GM23338 (cell line): ENCODE measurements at regions not wholly inside any gene's neighbourhood (a gene's known extent, or its start where the extent isn't known, plus 50 kb on each side); places are given as distances from the start of the nearest gene placed in this dataset.

Source experiments
- ATAC-seq: fragments of 200-7000 bp; cut with Tn5 transposase; 3 replicates; pipeline ENCODE4 v1.9.1; 2020
- DNase-seq: peaks from one replicate; pipeline ENCODE4 v3.0.0-alpha.2; 2015; ENCODE audit warnings: low spot score
- H2AFZ ChIP-seq: fragments of 200-600 bp; sonication (generic); 2 replicates; pipeline ENCODE4 v1.8.0; 2016; ENCODE audit warnings: antibody characterized with exemption, mild to moderate bottlenecking, moderate library complexity
- H3F3A ChIP-seq: fragments of 200-600 bp; sonication (generic); replicated peaks from 2 replicates; pipeline ENCODE4 v1.8.0; 2017; ENCODE audit warnings: antibody characterized with exemption, mixed run types, low read depth
- H3K27ac ChIP-seq: fragments of 200-600 bp; sonication (generic); 2 replicates; pipeline ENCODE4 v1.6.1; 2016; ENCODE audit warnings: low read depth
- H3K27me3 ChIP-seq: fragments of 200-600 bp; sonication (generic); 2 replicates; pipeline ENCODE4 v1.8.0; 2016; ENCODE audit warnings: mild to moderate bottlenecking, mixed run types, moderate library complexity; ENCODE audit not compliant: insufficient read depth
- H3K36me3 ChIP-seq: fragments of 200-600 bp; sonication (generic); 2 replicates; pipeline ENCODE4 v1.8.0; 2016; ENCODE audit warnings: mild to moderate bottlenecking; ENCODE audit not compliant: insufficient read depth
- H3K4me1 ChIP-seq: fragments of 200-600 bp; sonication (generic); 2 replicates; pipeline ENCODE4 v1.8.0; 2016; ENCODE audit warnings: mild to moderate bottlenecking, moderate library complexity; ENCODE audit not compliant: insufficient read depth
- H3K4me2 ChIP-seq: fragments of 200-600 bp; sonication (generic); 2 replicates; pipeline ENCODE4 v1.7.1; 2017; ENCODE audit warnings: mixed run types
- H3K4me3 ChIP-seq: fragments of 200-600 bp; sonication (generic); 2 replicates; pipeline ENCODE4 v1.6.1; 2016; ENCODE audit warnings: mixed run types
- H3K79me2 ChIP-seq: fragments of 200-600 bp; sonication (generic); replicated peaks from 2 replicates; pipeline ENCODE4 v1.8.0; 2017; ENCODE audit warnings: mild to moderate bottlenecking; ENCODE audit not compliant: insufficient read depth
- H3K9me2 ChIP-seq: fragments of 200-600 bp; sonication (generic); 2 replicates; pipeline ENCODE4 v1.8.0; 2017; ENCODE audit not compliant: insufficient read depth
- H4K20me1 ChIP-seq: fragments of 200-600 bp; sonication (generic); replicated peaks from 2 replicates; pipeline ENCODE4 v1.8.0; 2017; ENCODE audit warnings: mild to moderate bottlenecking; ENCODE audit not compliant: insufficient read depth
- H3K27ac Mint-ChIP-seq: 2 replicates; pipeline ENCODE4 v1.8.0; 2020; ENCODE audit warnings: inconsistent platforms, mild to moderate bottlenecking, moderate library complexity, mixed read lengths
- H3K27me3 Mint-ChIP-seq: 3 replicates; pipeline ENCODE4 v1.8.0; 2022; ENCODE audit warnings: low read depth, mild to moderate bottlenecking, moderate library complexity, mixed read lengths, inconsistent platforms; ENCODE audit not compliant: insufficient read depth, poor library complexity
- H3K36me3 Mint-ChIP-seq: 3 replicates; pipeline ENCODE4 v1.8.0; 2021; ENCODE audit warnings: low read depth, mild to moderate bottlenecking, inconsistent platforms, moderate library complexity, mixed read lengths
- H3K4me1 Mint-ChIP-seq: 3 replicates; pipeline ENCODE4 v1.8.0; 2020; ENCODE audit warnings: mild to moderate bottlenecking, inconsistent platforms, mixed read lengths
- H3K4me3 Mint-ChIP-seq: 3 replicates; pipeline ENCODE4 v1.8.0; 2021; ENCODE audit warnings: moderate library complexity, mild to moderate bottlenecking, inconsistent platforms, mixed read lengths
- H3K9me3 Mint-ChIP-seq: 3 replicates; pipeline ENCODE4 v1.8.0; 2020; ENCODE audit warnings: moderate library complexity, mild to moderate bottlenecking, inconsistent platforms, mixed read lengths
- CREB1 ChIP-seq: fragments of 250-450 bp; sonication (Bioruptor Pico); IDR thresholded peaks from 2 replicates; pipeline ENCODE4 v1.5.0; 2020; ENCODE audit warnings: low read depth, mild to moderate bottlenecking, moderate library complexity
- EZH2 ChIP-seq: fragments of 200-600 bp; sonication (generic); IDR thresholded peaks from one replicate; pipeline ENCODE4 v1.8.0; 2017; ENCODE audit warnings: antibody characterized with exemption, mild to moderate bottlenecking, low read depth; ENCODE audit not compliant: unreplicated experiment
- EZH2phosphoT487 ChIP-seq: fragments of 200-600 bp; sonication (generic); IDR thresholded peaks from one replicate; pipeline ENCODE4 v1.8.1; 2018; ENCODE audit warnings: antibody characterized with exemption; ENCODE audit not compliant: unreplicated experiment
- JUNB ChIP-seq: IDR thresholded peaks from one replicate; pipeline ENCODE4 v1.6.1; 2016; ENCODE audit warnings: antibody characterized with exemption; ENCODE audit not compliant: unreplicated experiment
- NANOG ChIP-seq: IDR thresholded peaks from 2 replicates; pipeline ENCODE4 v1.6.1; 2016; ENCODE audit warnings: antibody characterized with exemption, borderline replicate concordance
- POLR2AphosphoS5 ChIP-seq: IDR thresholded peaks from 2 replicates; pipeline ENCODE4 v1.6.1; 2016; ENCODE audit warnings: antibody characterized with exemption, low read depth
- STAT1 ChIP-seq: IDR thresholded peaks from one replicate; pipeline ENCODE4 v1.6.1; 2016; ENCODE audit warnings: antibody characterized with exemption; ENCODE audit not compliant: unreplicated experiment
- ZNF114 ChIP-seq: fragments of 250-450 bp; sonication (Bioruptor Pico); IDR thresholded peaks from 2 replicates; pipeline ENCODE4 v1.5.0; 2020; ENCODE audit warnings: mild to moderate bottlenecking, moderate library complexity
- ZNF331 ChIP-seq: fragments of 250-450 bp; sonication (Bioruptor Pico); IDR thresholded peaks from 2 replicates; pipeline ENCODE4 v1.5.0; 2020; ENCODE audit warnings: low read depth, mild to moderate bottlenecking, moderate library complexity
- TF ChIP-seq, protein P1 (sequence below), 2 experiments: fragments of 200-600 bp in 1 of 2; sonication (generic) in 1 of 2; conservative IDR thresholded peaks; 2 replicates each; pipeline versions ENCODE4 v1.5.1 to v1.6.1; 2016 to 2017; ENCODE audit warnings: antibody characterized with exemption in 2 of 2, low read depth in 2 of 2, mild to moderate bottlenecking in 2 of 2, moderate library complexity in 1 of 2
- TF ChIP-seq, protein P2 (sequence below): IDR thresholded peaks from one replicate; pipeline ENCODE4 v1.6.1; 2018; ENCODE audit warnings: antibody characterized with exemption; ENCODE audit not compliant: unreplicated experiment
- TF ChIP-seq, protein P3 (sequence below): IDR thresholded peaks from 2 replicates; pipeline ENCODE4 v1.6.1; 2016; ENCODE audit warnings: antibody characterized with exemption

DNA sequence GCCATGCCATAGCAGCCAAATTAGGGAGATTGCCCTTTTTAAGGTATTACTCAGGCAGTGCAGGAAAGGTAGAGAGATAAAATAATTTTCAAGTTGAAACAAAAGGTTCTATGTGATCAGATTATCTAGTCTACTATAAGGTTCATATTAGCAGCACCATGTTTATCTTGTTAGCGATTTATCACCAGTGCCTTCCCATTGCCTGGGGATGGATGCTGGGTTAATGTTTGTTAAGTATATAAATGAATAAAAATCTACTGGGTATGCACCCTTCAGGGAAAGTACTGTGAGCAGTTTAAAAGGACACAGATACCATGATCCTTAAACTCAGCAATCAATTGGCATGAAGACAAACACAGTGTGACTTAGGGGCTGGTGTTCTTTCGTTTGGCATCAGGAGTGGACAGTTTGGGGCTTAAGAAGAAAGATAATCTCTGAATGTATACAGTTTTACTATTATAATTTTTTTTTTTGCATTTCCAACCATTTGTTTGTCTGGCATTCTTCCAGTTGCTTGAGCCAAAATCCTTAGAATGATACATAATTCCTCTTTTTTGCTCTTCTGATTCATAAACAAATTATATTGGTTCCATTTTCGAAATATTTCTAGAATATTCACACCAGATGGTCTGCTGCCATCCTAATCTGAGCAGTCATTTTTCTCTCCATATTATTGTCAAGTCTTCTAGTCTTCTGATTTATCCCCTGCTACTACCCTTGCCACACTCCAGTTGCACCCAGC is 512.8 kb upstream of the SLC8A1 start:
- Mint-ChIP-seq H3K4me3 (no peak overlapping the region), H3K27me3 (no peaks in the 10 kb centered on the region), H3K9me3 (no peaks in the 10 kb centered on the region), H3K27ac (no peak overlapping the region), H3K36me3 (no peaks in the 10 kb centered on the region), H3K4me1 (no peaks in the 10 kb centered on the region)
- Histone ChIP-seq H3K4me2 (no peak overlapping the region), H2AFZ (no peak overlapping the region), H3K79me2 (no peaks in the 10 kb centered on the region), H3K36me3 (no peaks in the 10 kb centered on the region), H3K4me1 (no peaks in the 10 kb centered on the region), H3K27ac (no peak overlapping the region), H4K20me1 (no peaks in the 10 kb centered on the region), H3F3A (no peaks in the 10 kb centered on the region), H3K4me3 (no peak overlapping the region), H3K9me2 (no peaks in the 10 kb centered on the region; the same call in 1 of the 2 replicates), H3K27me3 (no peaks in the 10 kb centered on the region)
- TF ChIP-seq, protein P1, sequence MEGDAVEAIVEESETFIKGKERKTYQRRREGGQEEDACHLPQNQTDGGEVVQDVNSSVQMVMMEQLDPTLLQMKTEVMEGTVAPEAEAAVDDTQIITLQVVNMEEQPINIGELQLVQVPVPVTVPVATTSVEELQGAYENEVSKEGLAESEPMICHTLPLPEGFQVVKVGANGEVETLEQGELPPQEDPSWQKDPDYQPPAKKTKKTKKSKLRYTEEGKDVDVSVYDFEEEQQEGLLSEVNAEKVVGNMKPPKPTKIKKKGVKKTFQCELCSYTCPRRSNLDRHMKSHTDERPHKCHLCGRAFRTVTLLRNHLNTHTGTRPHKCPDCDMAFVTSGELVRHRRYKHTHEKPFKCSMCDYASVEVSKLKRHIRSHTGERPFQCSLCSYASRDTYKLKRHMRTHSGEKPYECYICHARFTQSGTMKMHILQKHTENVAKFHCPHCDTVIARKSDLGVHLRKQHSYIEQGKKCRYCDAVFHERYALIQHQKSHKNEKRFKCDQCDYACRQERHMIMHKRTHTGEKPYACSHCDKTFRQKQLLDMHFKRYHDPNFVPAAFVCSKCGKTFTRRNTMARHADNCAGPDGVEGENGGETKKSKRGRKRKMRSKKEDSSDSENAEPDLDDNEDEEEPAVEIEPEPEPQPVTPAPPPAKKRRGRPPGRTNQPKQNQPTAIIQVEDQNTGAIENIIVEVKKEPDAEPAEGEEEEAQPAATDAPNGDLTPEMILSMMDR (conservative IDR thresholded peaks at IDR 0.05; ENCODE audit: low read depth in 2 of 2), result no peak
- TF ChIP-seq ZNF331 (CRISPR knock-in tag), result no peak
- TF ChIP-seq JUNB, result no peak
- no peak for TF ChIP-seq EZH2
- no peak for TF ChIP-seq POLR2AphosphoS5
- no peak for TF ChIP-seq EZH2phosphoT487
- no peak for TF ChIP-seq STAT1
- TF ChIP-seq CREB1, result no peak
- TF ChIP-seq NANOG, result no peak
- no peak for TF ChIP-seq ZNF114 (CRISPR knock-in tag)
- TF ChIP-seq, protein P2, sequence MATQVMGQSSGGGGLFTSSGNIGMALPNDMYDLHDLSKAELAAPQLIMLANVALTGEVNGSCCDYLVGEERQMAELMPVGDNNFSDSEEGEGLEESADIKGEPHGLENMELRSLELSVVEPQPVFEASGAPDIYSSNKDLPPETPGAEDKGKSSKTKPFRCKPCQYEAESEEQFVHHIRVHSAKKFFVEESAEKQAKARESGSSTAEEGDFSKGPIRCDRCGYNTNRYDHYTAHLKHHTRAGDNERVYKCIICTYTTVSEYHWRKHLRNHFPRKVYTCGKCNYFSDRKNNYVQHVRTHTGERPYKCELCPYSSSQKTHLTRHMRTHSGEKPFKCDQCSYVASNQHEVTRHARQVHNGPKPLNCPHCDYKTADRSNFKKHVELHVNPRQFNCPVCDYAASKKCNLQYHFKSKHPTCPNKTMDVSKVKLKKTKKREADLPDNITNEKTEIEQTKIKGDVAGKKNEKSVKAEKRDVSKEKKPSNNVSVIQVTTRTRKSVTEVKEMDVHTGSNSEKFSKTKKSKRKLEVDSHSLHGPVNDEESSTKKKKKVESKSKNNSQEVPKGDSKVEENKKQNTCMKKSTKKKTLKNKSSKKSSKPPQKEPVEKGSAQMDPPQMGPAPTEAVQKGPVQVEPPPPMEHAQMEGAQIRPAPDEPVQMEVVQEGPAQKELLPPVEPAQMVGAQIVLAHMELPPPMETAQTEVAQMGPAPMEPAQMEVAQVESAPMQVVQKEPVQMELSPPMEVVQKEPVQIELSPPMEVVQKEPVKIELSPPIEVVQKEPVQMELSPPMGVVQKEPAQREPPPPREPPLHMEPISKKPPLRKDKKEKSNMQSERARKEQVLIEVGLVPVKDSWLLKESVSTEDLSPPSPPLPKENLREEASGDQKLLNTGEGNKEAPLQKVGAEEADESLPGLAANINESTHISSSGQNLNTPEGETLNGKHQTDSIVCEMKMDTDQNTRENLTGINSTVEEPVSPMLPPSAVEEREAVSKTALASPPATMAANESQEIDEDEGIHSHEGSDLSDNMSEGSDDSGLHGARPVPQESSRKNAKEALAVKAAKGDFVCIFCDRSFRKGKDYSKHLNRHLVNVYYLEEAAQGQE, result no peak
- TF ChIP-seq, protein P3, sequence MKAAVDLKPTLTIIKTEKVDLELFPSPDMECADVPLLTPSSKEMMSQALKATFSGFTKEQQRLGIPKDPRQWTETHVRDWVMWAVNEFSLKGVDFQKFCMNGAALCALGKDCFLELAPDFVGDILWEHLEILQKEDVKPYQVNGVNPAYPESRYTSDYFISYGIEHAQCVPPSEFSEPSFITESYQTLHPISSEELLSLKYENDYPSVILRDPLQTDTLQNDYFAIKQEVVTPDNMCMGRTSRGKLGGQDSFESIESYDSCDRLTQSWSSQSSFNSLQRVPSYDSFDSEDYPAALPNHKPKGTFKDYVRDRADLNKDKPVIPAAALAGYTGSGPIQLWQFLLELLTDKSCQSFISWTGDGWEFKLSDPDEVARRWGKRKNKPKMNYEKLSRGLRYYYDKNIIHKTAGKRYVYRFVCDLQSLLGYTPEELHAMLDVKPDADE, result no peak
- ATAC-seq (no peak), DNase-seq (no peak)
